Activated CD4-positive, alpha-beta T cell treated with anti-CD3 and anti-CD28 coated beads for 36 hours (primary cell): ENCODE measurements at regions not wholly inside any gene's neighbourhood (a gene's known extent, or its start where the extent isn't known, plus 50 kb on each side); places are given as distances from the start of the nearest gene placed in this dataset.

Experiments
- ATAC-seq: fragments of 200-7000 bp; cut with Tn5 transposase; one replicate; pipeline ENCODE4 v1.10.0; 2021; ENCODE audit warnings: mild to moderate bottlenecking, moderate library complexity
- CTCF ChIA-PET: fragments of 350-600 bp; sonication (Branson Sonifier 250); formaldehyde crosslinking; loops from one replicate; lab custom pipeline; 2021; ENCODE audit warnings: antibody characterized with exemption; lab: Charles Lee
- POLR2A ChIA-PET: fragments of 350-600 bp; sonication (Branson Sonifier 250); formaldehyde crosslinking; loops from one replicate; lab custom pipeline; 2021; ENCODE audit warnings: antibody characterized with exemption, inconsistent platforms; lab: Charles Lee
- DNase-seq: peaks from one replicate; pipeline ENCODE4 v3.0.0-alpha.2; 2020
- H3K27ac Mint-ChIP-seq: one replicate; pipeline ENCODE4 v1.8.0; 2021; ENCODE audit warnings: mixed read lengths
- H3K27me3 Mint-ChIP-seq: one replicate; pipeline ENCODE4 v1.8.0; 2021; ENCODE audit warnings: mixed read lengths
- H3K36me3 Mint-ChIP-seq: one replicate; pipeline ENCODE4 v1.8.0; 2021; ENCODE audit warnings: low read depth, mixed read lengths
- H3K4me1 Mint-ChIP-seq: one replicate; pipeline ENCODE4 v1.8.0; 2021; ENCODE audit warnings: mixed read lengths
- H3K4me3 Mint-ChIP-seq: one replicate; pipeline ENCODE4 v1.8.0; 2021; ENCODE audit warnings: mild to moderate bottlenecking, moderate library complexity, mixed read lengths
- H3K9me3 Mint-ChIP-seq: one replicate; pipeline ENCODE4 v1.8.0; 2021; ENCODE audit warnings: low read depth, mixed read lengths
- intact Hi-C, 2 experiments: fragments of 100-400 bp; cut with DNase I in 1 of 2; cut with micrococcal nuclease in 1 of 2; formaldehyde crosslinking; loops; one replicate each; pipeline versions ENCODE4 v1.14.2 to v1.15.1; 2022 to 2024; cut with DNase I, micrococcal nuclease

GRCh38 chr2:167411367-167411766 lies 523.1 kb downstream of the XIRP2 start:
- ChIA-PET POLR2A (no interaction called here), CTCF (interaction anchor here (0.7 kb wide), 1 partner anchor 104 kb away, joined by 3 read pairs; no protein-coding TSS in a partner anchor)
- Mint-ChIP-seq H3K4me3 (no peak overlapping the region), H3K36me3 (no peaks in the 10 kb centered on the region), H3K27ac (no peak overlapping the region), H3K4me1 (no peaks in the 10 kb centered on the region), H3K27me3 (no peaks in the 10 kb centered on the region), H3K9me3 (peaks cover 10% of the 10 kb centered on the region)
- intact Hi-C loops = no loop called here
- ATAC-seq (no peak), DNase-seq (no peak)

- Mint-ChIP-seq H3K9me3 (peaks cover 4% of the 10 kb centered on the region), H3K27ac (no peak overlapping the region), H3K4me3 (no peak overlapping the region), H3K27me3 (no peaks in the 10 kb centered on the region), H3K4me1 (no peaks in the 10 kb centered on the region), H3K36me3 (no peaks in the 10 kb centered on the region)
- ChIA-PET CTCF (no interaction called here), POLR2A (no interaction called here)
- DNase-seq (no peak), ATAC-seq (no peak)
- intact Hi-C loops = no loop called here
These were observed 518.3 kb downstream of the XIRP2 start for GRCh38 chr2:167406558-167406957.

DNA sequence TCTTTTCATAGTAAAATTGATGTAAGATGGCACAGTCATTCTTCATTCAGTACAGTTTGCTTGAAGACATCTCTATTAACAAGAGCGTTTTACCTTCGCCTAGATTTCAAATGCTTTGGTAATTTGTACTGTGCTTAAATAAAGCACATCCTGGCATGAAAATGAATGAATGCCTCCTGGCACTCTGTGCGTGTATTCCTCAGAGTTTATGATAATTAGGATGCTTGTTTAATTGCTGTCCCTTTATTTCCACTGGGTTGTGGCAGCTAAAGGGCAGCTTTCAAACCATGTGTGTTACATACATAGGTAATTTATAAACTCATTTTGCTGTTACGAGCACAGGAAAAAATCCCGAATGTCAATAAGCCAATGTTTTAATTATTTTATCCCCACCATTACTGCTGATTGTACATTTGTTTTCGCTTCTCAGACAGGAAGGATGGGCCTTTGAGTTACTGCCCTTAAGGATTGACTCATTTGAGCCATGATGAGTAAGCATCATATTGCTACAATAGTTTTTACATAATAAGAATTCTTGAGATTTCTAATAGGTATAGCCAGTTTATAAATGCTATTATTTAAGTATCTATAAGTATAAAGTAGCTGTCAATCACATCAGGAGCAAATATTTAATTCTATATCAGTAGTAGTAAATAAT lies 516.5 kb downstream of the XIRP2 start:
- Mint-ChIP-seq H3K9me3 (peaks cover 2% of the 10 kb centered on the region), H3K27me3 (no peaks in the 10 kb centered on the region), H3K36me3 (no peaks in the 10 kb centered on the region), H3K4me3 (no peak overlapping the region), H3K27ac (no peak overlapping the region), H3K4me1 (no peaks in the 10 kb centered on the region)
- intact Hi-C loops = no loop called here
- DNase-seq (no peak), ATAC-seq (no peak)
- ChIA-PET CTCF (interaction anchor here (0.7 kb wide), 1 partner anchor 1529 kb away, joined by 3 read pairs; no protein-coding TSS in a partner anchor), POLR2A (no interaction called here)

DNA sequence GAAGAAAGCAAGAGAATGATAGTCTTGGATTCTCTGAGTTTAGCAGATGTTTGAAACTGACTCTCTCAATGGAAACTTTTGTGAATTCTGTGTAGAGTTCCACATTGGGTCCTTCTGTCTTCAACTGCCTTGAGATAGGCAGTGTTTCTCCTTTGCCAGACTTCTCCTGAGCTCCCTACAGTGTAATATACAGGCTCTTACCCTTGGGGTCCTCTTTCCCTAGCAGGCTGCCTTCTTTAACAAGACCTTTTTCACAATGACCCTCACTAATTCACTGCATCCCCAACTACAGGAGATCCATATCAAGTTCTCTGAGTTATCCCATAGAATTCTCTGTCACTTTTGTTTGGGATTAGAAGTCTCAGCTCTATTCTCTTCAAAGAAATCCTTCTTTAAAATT lies 513.0 kb downstream of the XIRP2 start:
- Mint-ChIP-seq H3K27ac (no peak overlapping the region), H3K9me3 (peaks cover 2% of the 10 kb centered on the region), H3K36me3 (no peaks in the 10 kb centered on the region), H3K4me1 (no peaks in the 10 kb centered on the region), H3K4me3 (no peak overlapping the region), H3K27me3 (no peaks in the 10 kb centered on the region)
- no peak for DNase-seq
- POLR2A ChIA-PET = no interaction called here
- ATAC-seq = no peak
- intact Hi-C loops = no loop called here
- CTCF ChIA-PET = no interaction called here

GRCh38 chr2:167400546-167400945 lies 512.3 kb downstream of the XIRP2 start:
- ChIA-PET CTCF (no interaction called here), POLR2A (no interaction called here)
- Mint-ChIP-seq H3K4me1 (no peaks in the 10 kb centered on the region), H3K27me3 (no peaks in the 10 kb centered on the region), H3K9me3 (peaks cover 2% of the 10 kb centered on the region), H3K27ac (no peak overlapping the region), H3K36me3 (no peaks in the 10 kb centered on the region), H3K4me3 (no peak overlapping the region)
- intact Hi-C loops = no loop called here
- DNase-seq (no peak), ATAC-seq (no peak)

GRCh38 chr2:167398873-167399272 lies 510.6 kb downstream of the XIRP2 start:
- Mint-ChIP-seq H3K27me3 (no peaks in the 10 kb centered on the region), H3K9me3 (peaks cover 2% of the 10 kb centered on the region), H3K4me3 (no peak overlapping the region), H3K36me3 (no peaks in the 10 kb centered on the region), H3K27ac (no peak overlapping the region), H3K4me1 (no peaks in the 10 kb centered on the region)
- DNase-seq (no peak), ATAC-seq (no peak)
- POLR2A ChIA-PET = no interaction called here
- CTCF ChIA-PET = no interaction called here
- intact Hi-C loops = no loop called here

- no peak for ATAC-seq
- Mint-ChIP-seq H3K4me1 (no peaks in the 10 kb centered on the region), H3K27ac (no peak overlapping the region), H3K36me3 (no peaks in the 10 kb centered on the region), H3K4me3 (no peak overlapping the region), H3K27me3 (no peaks in the 10 kb centered on the region), H3K9me3 (no peaks in the 10 kb centered on the region)
- ChIA-PET CTCF (interaction anchor here (0.8 kb wide), 1 partner anchor 23 kb away, joined by 3 read pairs; no protein-coding TSS in a partner anchor), POLR2A (no interaction called here)
- intact Hi-C loops = no loop called here
- DNase-seq = no peak
These were observed 500.6 kb downstream of the XIRP2 start for GRCh38 chr2:167388901-167389300.

- ChIA-PET CTCF (interaction anchor here (0.8 kb wide), 1 partner anchor 24 kb away, joined by 3 read pairs; no protein-coding TSS in a partner anchor), POLR2A (no interaction called here)
- intact Hi-C loops = no loop called here
- DNase-seq = no peak
- Mint-ChIP-seq H3K27me3 (no peaks in the 10 kb centered on the region), H3K27ac (no peak overlapping the region), H3K36me3 (no peaks in the 10 kb centered on the region), H3K4me3 (no peak overlapping the region), H3K9me3 (no peaks in the 10 kb centered on the region), H3K4me1 (no peaks in the 10 kb centered on the region)
- ATAC-seq = no peak
These were observed 500.2 kb downstream of the XIRP2 start for GRCh38 chr2:167388497-167388896.

GRCh38 chr2:167386694-167387093 lies 498.4 kb downstream of the XIRP2 start:
- ATAC-seq (no peak), DNase-seq (no peak)
- Mint-ChIP-seq H3K27me3 (no peaks in the 10 kb centered on the region), H3K4me3 (no peak overlapping the region), H3K36me3 (no peaks in the 10 kb centered on the region), H3K27ac (no peak overlapping the region), H3K9me3 (no peaks in the 10 kb centered on the region), H3K4me1 (no peaks in the 10 kb centered on the region)
- ChIA-PET CTCF (no interaction called here), POLR2A (no interaction called here)
- intact Hi-C loops = no loop called here

DNA sequence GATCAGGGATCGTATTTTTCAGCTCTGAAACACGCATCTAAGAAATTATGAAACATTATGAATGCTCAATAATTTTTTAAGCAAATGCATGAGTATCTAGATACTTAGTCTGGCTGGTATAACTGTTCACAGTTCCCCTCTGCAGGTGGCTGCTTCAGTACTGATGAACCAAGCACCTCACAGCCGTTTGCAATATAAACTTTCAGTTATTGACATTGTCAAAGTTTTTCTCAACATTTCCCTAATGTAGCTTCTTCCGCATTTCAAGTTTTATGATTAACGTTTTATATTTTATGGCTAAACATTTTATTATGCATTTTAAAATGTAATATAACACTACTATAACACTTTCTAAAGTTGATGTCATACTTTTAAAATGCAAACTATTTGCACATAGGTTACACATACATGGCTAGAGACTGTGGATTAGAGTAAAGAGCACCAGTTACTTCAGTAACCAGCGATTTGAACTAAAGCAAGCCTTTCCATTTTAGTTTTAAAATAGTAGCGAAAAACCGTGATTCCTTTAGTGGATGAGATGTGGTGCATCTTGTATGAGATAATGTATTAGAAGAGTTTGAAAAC lies 495.4 kb downstream of the XIRP2 start:
- Mint-ChIP-seq H3K4me3 (no peak overlapping the region), H3K36me3 (no peaks in the 10 kb centered on the region), H3K9me3 (no peaks in the 10 kb centered on the region), H3K4me1 (no peaks in the 10 kb centered on the region), H3K27me3 (no peaks in the 10 kb centered on the region), H3K27ac (no peak overlapping the region)
- CTCF ChIA-PET = no interaction called here
- intact Hi-C loops = no loop called here
- no peak for ATAC-seq
- POLR2A ChIA-PET = no interaction called here
- no peak for DNase-seq

- no peaks in the 10 kb centered on the region for H3K4me1 Mint-ChIP-seq
- intact Hi-C loops = no loop called here
- ChIA-PET POLR2A (no interaction called here), CTCF (no interaction called here)
- DNase-seq = no peak
- no peak overlapping the region for H3K27ac Mint-ChIP-seq
- no peaks in the 10 kb centered on the region for H3K9me3 Mint-ChIP-seq
- no peaks in the 10 kb centered on the region for H3K27me3 Mint-ChIP-seq
- ATAC-seq = no peak
- no peaks in the 10 kb centered on the region for H3K36me3 Mint-ChIP-seq
- H3K4me3 Mint-ChIP-seq = no peak overlapping the region
These were observed 493.1 kb downstream of the XIRP2 start for GRCh38 chr2:167381349-167381748.

GRCh38 chr2:167380555-167380954 lies 492.3 kb downstream of the XIRP2 start:
- Mint-ChIP-seq H3K27ac (no peak overlapping the region), H3K27me3 (no peaks in the 10 kb centered on the region), H3K9me3 (no peaks in the 10 kb centered on the region), H3K4me1 (no peaks in the 10 kb centered on the region), H3K4me3 (no peak overlapping the region), H3K36me3 (no peaks in the 10 kb centered on the region)
- ChIA-PET POLR2A (no interaction called here), CTCF (no interaction called here)
- no peak for ATAC-seq
- DNase-seq = no peak
- intact Hi-C loops = no loop called here
